ENCODE measurements at regions not wholly inside any gene's neighbourhood (a gene's known extent, or its start where the extent isn't known, plus 50 kb on each side); places are given as distances from the start of the nearest gene placed in this dataset.

GRCh38 chr2:9769171-9770005 lies 73.9 kb upstream of the TAF1B start:
- TF ChIP-seq POLR2A (IDR thresholded peaks at IDR 0.05) (no peak), CTCF (IDR thresholded peaks at IDR 0.05) (no peak), EP300 (IDR thresholded peaks at IDR 0.05) (no peak)

Measured in stomach (tissue), 4 donors.